ENCODE measurements at regions not wholly inside any gene's neighbourhood (a gene's known extent, or its start where the extent isn't known, plus 50 kb on each side); places are given as distances from the start of the nearest gene placed in this dataset.

- H3K79me2 ChIP-seq (ENCODE audit: control insufficient read depth in 1 of 2, insufficient read depth in 2 of 2, low read length in 2 of 2) = no peaks in the 10 kb centered on the region
- no peak overlapping the region for H3K27ac ChIP-seq (ENCODE audit: low read depth, low read length)
- no peak overlapping the region for H4K8ac ChIP-seq (ENCODE audit: extremely low read depth, insufficient read depth, low read length)
- no peak overlapping the region for H2AFZ ChIP-seq (ENCODE audit: low read length)
- H3K18ac ChIP-seq (ENCODE audit: extremely low read depth, low read length) = no peak overlapping the region
- no peak overlapping the region for H3K56ac ChIP-seq (replicated peaks; ENCODE audit: insufficient read length, low read depth, low read length)
- no peak overlapping the region for H2BK5ac ChIP-seq (ENCODE audit: low read depth, low read length)
- CTCF ChIA-PET (ENCODE audit: partially characterized antibody) = no interaction called here
- POLR2A ChIA-PET (ENCODE audit: partially characterized antibody) = no interaction called here
- no peak overlapping the region for H3K4me2 ChIP-seq (ENCODE audit: insufficient read depth in 1 of 2, low read depth in 2 of 2, low read length in 2 of 2)
- FAIRE-seq (no peak), DNase-seq (ENCODE audit: low read depth in 1 of 2, low spot score in 2 of 2) (no peak)
- H3K9me3 ChIP-seq (ENCODE audit: insufficient read depth in 2 of 2, low read depth in 1 of 2, low read length in 1 of 2) = no peaks in the 10 kb centered on the region
- no peaks in the 10 kb centered on the region for H4K20me1 ChIP-seq (replicated peaks in 1 of 2; ENCODE audit: control insufficient read depth in 1 of 2, insufficient read depth in 2 of 2, low read length in 2 of 2)
- no peak overlapping the region for H4K5ac ChIP-seq (ENCODE audit: insufficient read length, low read depth, low read length)
- H3K14ac ChIP-seq (ENCODE audit: insufficient read length) = no peak overlapping the region
- H3K27me3 ChIP-seq (replicated peaks in 1 of 4; ENCODE audit: control insufficient read depth in 3 of 4, extremely low read depth in 1 of 4, insufficient read depth in 3 of 4, low read length in 3 of 4) = no peaks in the 10 kb centered on the region
- H3K4me1 ChIP-seq (replicated peaks in 1 of 4; ENCODE audit: control insufficient read depth in 3 of 4, insufficient read depth in 4 of 4, low read length in 3 of 4) = no peaks in the 10 kb centered on the region
- H2BK15ac ChIP-seq (ENCODE audit: low read length) = no peak overlapping the region
- no peaks in the 10 kb centered on the region for H3K23me2 ChIP-seq (ENCODE audit: low read depth, low read length)
- H3K23ac ChIP-seq (ENCODE audit: insufficient read length) = no peak overlapping the region
- WGBS, 2 experiments (ENCODE audit: extremely low coverage in 1 of 2, insufficient coverage in 1 of 2, insufficient read length in 1 of 2, insufficient replicate concordance in 2 of 2, low coverage in 1 of 2, low lambda C conversion rate in 2 of 2, missing lambda C conversion rate in 1 of 2) = 83% methylated on average over 9 of the region's 9 CpGs; no CpG with 5 or more reads in 1 of the 2 experiments
- H2BK120ac ChIP-seq (replicated peaks; ENCODE audit: low read depth, low read length) = no peak overlapping the region
- H4K91ac ChIP-seq (replicated peaks; ENCODE audit: insufficient read length, low read length) = no peak overlapping the region
- no peak overlapping the region for H2BK12ac ChIP-seq (ENCODE audit: low read depth, low read length)
- no peak overlapping the region for H3K4me3 ChIP-seq (ENCODE audit: extremely low read depth in 1 of 4, insufficient read depth in 2 of 4, low read depth in 3 of 4, low read length in 4 of 4)
- no peak for TF ChIP-seq TBP (IDR thresholded peaks at IDR 0.05; ENCODE audit: low read depth, low read length)
- TF ChIP-seq CHD1 (IDR thresholded peaks at IDR 0.05; ENCODE audit: low read depth, low read length) = no peak
- no peak overlapping the region for H3K4ac ChIP-seq (replicated peaks; ENCODE audit: insufficient read length, low read depth, low read length)
- H2AK5ac ChIP-seq (ENCODE audit: low read depth, low read length) = no peak overlapping the region
- H2BK20ac ChIP-seq (ENCODE audit: low read length) = no peak overlapping the region
- H3K9ac ChIP-seq (replicated peaks in 1 of 4; ENCODE audit: extremely low read depth in 1 of 4, low read depth in 3 of 4, low read length in 3 of 4) = no peak overlapping the region
- H3K36me3 ChIP-seq (ENCODE audit: control insufficient read depth in 2 of 4, insufficient read depth in 4 of 4, low read length in 3 of 4) = no peaks in the 10 kb centered on the region
- H3K79me1 ChIP-seq (ENCODE audit: low read depth, low read length) = no peaks in the 10 kb centered on the region
These were observed 239.0 kb upstream of the DIAPH2 start for GRCh38 chrX:96445531-96446065.
